ENCODE measurements at regions not wholly inside any gene's neighbourhood (a gene's known extent, or its start where the extent isn't known, plus 50 kb on each side); places are given as distances from the start of the nearest gene placed in this dataset.

GRCh38 chr15:91444656-91445055 lies 344.6 kb downstream of the SV2B start:
- TF ChIP-seq, protein P1, sequence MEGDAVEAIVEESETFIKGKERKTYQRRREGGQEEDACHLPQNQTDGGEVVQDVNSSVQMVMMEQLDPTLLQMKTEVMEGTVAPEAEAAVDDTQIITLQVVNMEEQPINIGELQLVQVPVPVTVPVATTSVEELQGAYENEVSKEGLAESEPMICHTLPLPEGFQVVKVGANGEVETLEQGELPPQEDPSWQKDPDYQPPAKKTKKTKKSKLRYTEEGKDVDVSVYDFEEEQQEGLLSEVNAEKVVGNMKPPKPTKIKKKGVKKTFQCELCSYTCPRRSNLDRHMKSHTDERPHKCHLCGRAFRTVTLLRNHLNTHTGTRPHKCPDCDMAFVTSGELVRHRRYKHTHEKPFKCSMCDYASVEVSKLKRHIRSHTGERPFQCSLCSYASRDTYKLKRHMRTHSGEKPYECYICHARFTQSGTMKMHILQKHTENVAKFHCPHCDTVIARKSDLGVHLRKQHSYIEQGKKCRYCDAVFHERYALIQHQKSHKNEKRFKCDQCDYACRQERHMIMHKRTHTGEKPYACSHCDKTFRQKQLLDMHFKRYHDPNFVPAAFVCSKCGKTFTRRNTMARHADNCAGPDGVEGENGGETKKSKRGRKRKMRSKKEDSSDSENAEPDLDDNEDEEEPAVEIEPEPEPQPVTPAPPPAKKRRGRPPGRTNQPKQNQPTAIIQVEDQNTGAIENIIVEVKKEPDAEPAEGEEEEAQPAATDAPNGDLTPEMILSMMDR (IDR thresholded peaks at IDR 0.05) = no peak
- TF ChIP-seq POLR2A (IDR thresholded peaks at IDR 0.05) = no peak

Data from testis (tissue), 2 donors.